HG02938 (cell line): ENCODE measurements at regions not wholly inside any gene's neighbourhood (a gene's known extent, or its start where the extent isn't known, plus 50 kb on each side); places are given as distances from the start of the nearest gene placed in this dataset.

Experiments
- ATAC-seq: cut with Tn5 transposase; IDR thresholded peaks from one replicate; pipeline ENCODE4 v1.9.1; 2021; ENCODE audit warnings: mild to moderate bottlenecking, moderate library complexity; ENCODE audit not compliant: unreplicated experiment

GRCh38 chr4:54542540-54543041 is 115.2 kb upstream of the KIT start:
- no peak for ATAC-seq

DNA sequence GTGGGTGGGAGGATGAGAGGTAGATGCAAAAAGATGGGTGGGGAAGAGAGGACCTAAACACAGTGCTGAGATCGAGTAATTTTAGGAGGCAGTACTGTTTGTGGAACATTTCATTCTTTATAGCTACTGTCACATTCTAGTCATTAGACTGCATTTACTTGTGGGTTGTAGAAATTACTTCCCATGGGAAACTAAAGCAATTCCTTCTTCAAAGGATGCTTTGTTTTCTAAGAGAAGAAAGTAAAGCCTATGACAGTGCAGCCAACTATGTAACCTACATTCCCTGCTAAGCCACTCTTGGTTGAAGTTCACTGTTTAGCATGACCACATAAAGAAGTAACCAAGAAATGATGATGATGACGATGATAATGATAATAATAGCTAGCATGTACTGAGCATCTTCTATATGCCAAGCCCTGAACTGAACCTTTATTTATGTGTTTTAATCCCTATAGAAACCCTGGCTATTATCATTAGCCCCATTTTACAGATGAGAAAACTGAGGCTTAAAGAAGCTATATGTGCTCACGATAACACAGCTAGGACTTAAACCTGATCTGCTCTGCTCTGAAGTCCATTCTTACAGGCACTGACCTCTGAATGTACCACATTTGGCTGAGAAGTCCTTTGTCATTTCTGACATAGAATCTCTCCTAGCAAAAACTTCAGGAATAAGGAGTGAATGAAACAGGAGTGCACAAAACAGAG is 114.5 kb upstream of the KIT start:
- no peak for ATAC-seq

GRCh38 chr4:54545663-54546424 is 111.9 kb upstream of the KIT start:
- ATAC-seq: no peak

DNA sequence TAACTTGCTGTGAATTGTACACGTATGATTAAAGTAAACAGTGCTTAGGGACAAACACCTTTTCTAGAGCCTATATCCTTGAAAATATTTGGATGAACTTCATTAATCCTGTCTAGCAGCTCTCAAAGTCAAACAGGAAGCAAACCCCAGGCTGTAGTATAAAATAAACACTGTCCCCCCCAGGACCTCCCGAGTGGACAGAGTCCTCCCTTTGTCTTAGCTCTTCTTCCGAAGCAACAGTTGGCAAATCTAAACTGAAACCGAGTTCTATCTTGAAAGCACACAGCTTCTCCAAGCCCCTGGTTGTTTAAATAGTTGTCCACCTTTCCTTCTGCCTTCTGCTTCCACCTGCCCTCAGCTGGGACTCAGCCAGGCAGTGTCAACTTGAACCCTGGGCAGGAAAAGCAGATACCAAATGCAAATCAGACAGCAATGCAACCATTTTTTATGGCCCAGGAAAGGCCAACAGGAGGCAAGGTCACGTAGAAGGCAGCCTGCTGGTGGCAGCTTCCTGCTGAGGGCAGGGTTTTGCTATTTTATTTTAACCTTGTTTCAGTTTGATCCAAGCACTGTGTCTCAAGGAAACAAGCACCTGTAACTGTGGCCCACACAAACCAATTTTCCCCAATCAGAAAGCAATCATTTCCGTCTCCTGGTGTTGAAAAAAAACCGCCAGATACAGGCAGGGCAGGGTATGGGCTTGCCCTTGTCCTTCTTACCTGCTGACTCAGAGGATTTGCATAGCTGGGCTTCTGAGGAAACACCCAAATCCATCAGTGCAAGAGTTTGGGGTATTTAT is 110.3 kb upstream of the KIT start:
- peak; percentile 61 for ATAC-seq

DNA sequence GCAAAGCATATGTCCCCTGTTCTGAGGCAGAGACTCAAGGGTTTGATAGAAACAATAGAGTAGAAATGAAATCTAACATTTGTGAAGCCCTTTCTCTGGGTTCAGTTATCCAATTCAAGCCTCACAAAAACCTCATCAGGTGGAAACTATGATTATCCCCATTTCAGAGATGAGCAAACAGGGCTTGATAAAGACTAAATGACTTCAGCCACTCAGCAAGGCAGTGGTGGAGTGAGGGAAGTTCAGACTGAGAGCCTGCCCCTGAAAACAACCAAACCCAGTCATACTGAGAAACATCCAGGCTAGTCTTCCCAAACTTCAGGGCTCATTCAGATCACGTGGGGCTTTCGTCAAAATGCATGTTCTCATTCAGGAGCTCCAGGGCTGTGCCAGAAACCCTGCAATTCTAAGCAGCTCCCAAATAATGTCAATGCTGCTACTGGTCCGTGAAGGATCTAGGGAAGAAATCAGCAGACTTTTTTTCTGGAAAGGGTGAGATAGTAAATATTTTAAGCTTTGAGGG is 109.6 kb upstream of the KIT start:
- ATAC-seq: peak; percentile 40

DNA sequence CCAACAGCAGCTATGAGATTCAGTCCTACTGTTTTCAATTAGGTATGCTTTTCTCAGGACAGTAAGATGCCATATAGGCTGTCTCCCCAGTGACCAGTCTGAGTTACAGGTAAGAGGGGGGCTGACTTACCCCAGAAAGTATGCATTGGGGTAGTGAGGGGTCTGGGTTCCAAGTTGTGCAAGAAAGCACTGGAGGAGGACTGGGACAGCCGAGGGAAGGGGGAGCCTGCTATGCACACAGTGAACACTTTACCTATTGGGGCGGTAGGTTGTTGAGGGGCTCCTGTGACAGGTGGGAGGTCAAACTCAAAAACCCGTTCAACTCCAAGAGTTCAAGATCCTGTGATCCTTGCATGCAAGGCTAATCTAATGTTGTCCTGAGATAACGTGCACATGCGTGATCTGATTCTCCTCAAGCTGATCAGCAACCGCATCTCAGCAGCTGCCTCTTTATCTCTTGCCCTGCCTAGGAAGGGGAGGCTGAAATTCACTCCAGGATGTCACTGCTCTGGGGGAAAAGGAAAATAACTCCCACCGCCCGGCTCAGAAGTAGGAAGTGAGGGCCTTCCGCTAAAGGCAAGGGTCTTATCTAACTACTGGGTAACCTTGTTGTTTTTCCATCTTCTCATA is 108.8 kb upstream of the KIT start:
- no peak for ATAC-seq

GRCh38 chr4:54550395-54551171 is 107.2 kb upstream of the KIT start:
- ATAC-seq: no peak

- no peak for ATAC-seq
Observed at GRCh38 chr4:54553001-54553400, 104.8 kb upstream of the KIT start.

GRCh38 chr4:54554339-54554990 is 103.3 kb upstream of the KIT start:
- ATAC-seq: no peak

DNA sequence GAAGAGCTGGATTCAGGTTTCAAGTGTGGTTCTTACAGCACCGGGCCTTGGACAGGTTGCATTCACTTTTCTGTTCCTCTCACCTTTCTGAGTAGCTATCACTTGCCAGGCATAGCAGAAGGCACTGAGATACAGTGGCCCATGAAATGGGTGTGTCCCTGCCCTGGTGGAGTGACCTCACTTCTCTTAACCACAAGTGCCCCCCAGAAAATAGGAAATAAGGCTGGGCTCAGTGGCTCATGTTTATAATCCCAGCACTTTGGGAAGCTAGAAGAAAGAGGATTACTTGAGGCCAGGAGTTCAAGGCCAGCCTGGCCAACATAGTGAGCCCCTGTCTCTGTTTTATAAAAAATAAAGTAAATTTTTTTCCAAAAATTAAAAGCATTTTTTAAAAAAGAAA is 101.7 kb upstream of the KIT start:
- ATAC-seq: no peak

- no peak for ATAC-seq
Observed at GRCh38 chr4:54556587-54556986, 101.2 kb upstream of the KIT start.

- ATAC-seq: no peak
Observed at GRCh38 chr4:54558889-54559677, 98.7 kb upstream of the KIT start.

DNA sequence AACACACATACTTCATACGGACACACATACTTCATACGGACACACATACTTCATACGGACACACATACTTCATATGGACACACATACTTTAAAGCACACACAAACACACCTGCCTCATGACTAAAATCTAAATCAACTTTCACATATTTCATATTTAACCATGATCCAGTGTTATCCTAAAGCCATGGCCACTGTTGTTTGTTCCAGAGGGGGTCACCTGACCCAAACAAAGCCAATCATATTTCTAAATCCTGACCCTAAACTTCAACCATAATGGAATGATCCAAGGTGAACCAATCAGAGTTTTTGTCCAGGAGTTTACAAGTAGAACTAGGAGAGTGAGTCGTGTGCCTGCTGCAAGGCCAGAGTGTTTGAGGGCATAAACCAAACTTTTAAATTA is 97.2 kb upstream of the KIT start:
- ATAC-seq: no peak

DNA sequence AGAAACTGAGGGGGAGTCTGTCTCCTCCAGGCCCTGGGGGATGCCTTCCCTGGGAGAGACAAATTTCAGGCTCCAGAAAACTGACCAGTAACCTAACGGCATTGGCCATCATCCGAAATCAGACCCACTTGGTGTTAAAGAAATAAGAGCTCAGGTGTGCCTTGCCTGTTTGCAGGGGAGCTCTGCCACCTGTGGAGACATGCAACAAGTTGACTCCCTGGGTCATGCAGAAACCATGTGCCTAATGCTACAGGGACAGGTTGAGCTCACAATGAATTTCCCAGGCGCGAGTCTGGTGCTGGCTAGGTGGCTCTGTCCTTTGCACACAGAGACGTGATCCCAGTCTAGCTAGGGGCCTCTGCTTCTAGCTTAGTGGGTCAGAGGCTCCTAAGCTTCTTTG is 95.8 kb upstream of the KIT start:
- no peak for ATAC-seq

DNA sequence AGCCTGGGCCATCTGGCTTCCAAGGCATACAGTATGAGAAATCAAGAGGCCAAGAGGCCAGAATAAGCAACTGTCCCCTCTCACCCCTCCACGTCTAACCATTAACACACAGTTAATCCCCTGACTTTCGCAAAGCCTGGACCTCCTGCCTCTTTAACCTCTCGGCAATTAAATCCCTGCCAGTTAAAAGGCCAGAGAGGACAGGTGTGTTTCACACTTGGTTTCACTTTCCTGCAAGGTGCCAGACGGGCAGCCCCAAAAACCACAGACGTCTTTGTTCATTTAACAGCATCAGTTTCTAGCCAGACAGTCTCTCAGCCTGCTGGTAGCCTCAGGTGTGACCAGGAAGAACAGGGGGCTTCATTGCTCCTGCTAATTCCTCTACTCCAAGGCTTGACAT is 91.1 kb upstream of the KIT start:
- peak; percentile 81 for ATAC-seq

DNA sequence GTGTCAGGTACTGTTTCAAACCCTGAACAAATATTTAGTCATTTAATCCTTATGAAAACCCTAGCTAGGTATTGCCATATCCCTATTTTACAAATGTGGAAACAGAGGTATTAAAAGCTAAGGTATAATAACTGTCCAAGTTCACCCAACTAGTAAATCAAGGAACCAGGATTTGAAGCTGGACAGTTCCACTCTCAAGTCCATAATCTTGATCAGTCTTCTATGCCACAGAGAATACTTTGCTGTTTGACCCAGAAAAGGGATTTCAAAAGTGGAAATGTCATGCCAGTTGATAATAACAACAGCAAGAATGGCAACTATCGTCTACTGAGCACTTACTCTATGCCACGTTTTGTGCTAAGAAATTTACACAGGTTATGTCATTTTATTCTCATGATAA is 90.4 kb upstream of the KIT start:
- no peak for ATAC-seq

GRCh38 chr4:54568184-54568583 is 89.6 kb upstream of the KIT start:
- no peak for ATAC-seq

DNA sequence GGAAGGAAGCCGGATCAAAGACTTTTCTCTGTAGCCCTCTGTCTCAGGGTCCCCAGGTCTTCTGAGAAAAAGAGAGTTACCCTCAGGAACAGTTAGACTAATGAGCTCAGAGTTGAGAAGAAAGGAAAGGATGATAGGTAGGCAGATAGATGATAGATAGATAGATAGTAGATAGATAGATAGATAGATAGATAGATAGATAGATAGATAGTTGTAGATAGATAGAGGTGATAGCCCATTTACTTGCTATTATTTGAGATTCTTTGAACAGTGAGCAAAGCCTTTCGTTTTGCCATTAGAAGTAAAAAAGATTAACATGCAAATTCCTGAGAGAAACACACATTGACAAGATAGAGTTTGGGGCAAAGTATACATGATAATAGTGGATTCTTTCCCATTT is 86.9 kb upstream of the KIT start:
- no peak for ATAC-seq
